ENCODE measurements at regions not wholly inside any gene's neighbourhood (a gene's known extent, or its start where the extent isn't known, plus 50 kb on each side); places are given as distances from the start of the nearest gene placed in this dataset.
A peak's percentile ranks its signal among the peaks of the same experiment; 100 is the strongest.

DNA sequence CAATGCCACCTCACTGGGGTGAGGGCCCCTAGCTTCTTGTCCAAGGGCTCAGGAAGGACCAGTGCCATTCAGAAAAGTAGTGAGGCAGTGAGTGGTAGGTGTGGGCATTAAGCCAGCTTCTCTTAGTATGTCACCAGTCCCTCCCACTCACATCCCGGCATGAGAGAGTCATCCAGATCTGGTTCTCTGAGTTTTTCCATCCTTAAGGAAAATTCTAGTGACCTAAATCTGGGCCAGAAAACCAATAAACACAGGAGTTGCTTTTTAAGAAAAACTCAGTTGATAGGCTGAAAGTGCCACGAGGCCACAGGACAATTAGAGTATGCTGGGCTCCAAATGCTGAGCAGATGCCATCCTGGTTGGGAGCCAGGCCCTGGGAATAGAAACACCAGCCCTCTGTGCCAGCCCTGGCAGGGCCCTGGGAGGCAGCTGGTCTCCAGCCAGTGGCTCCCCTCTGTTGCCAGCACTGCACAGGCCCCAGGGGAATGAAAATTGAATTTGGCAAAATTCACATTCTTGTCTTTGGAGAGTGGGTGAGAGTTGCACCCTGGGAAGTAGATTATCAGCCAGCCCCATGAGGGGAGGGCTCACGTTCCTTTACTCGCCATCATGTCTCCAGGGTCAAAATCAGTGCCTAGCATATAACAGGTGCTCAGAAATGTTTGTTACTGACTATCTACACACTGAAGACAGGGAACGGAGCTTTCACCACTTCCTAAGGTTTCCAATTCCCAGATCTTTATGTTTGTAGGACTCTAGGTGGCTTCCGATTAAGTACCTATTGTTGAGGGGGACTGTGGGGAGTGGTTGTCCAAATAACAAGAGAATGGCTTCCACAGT is 52.8 kb downstream of the FAM43A start:
- DNase-seq (ENCODE audit: low read depth): peak; percentile 76

- DNase-seq (ENCODE audit: low read depth): no peak
Observed at GRCh38 chr3:194739498-194740284, 54.0 kb downstream of the FAM43A start.

DNA sequence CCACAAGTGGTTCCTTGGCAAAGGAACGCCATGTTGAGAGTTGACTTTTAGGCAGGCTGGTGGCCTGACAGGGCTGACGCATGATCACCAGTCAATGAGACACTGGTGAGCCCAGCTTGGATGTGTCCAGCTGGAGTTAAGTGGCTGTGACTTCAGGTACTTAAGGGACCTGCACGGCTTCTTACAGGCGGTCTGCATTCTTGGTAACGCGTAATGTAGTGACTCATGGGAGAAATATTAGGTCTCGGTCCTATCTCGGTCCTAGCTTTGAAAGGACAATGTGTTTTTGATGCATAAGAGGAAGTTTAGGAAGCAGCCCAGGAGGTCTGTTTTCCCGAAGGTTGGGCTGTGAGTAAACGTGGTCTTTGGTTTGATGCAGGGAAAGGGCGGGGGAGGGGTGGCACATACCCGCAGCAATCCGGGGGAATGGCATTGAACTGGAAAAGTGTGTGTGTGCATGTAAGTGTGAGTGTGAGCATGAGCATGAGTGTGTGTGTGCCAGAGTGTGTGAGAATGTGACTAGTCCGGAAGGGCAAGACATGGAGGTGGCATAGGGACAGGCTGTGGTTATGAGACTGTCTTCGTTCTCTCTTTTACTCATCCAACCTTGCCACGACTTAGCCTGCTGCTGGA is 55.3 kb downstream of the FAM43A start:
- DNase-seq (ENCODE audit: low read depth): no peak

GRCh38 chr3:194741916-194742315 is 56.2 kb downstream of the FAM43A start:
- DNase-seq (ENCODE audit: low read depth): no peak

DNA sequence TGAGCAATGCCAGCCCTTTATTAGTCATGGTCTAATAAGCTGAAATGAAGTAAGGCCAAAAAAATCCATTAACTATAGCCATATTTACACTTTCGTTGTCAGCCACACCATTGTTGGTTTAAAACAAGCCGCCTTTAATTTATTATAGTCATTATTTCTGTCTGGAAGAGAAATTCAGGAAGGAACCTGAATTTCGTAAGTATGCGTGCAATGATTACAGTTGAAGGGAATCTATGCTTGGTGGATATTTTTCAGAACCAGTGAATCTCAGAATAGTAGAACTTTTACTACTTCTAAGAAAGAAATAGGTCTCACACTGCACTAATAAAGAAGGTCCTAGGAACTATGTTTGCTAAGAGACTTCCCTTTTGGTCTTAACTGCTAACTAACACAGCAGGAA is 59.1 kb downstream of the FAM43A start:
- no peak for DNase-seq (ENCODE audit: low read depth)

- DNase-seq (ENCODE audit: low read depth): no peak
Observed at GRCh38 chr3:194745422-194746184, 59.9 kb downstream of the FAM43A start.

DNA sequence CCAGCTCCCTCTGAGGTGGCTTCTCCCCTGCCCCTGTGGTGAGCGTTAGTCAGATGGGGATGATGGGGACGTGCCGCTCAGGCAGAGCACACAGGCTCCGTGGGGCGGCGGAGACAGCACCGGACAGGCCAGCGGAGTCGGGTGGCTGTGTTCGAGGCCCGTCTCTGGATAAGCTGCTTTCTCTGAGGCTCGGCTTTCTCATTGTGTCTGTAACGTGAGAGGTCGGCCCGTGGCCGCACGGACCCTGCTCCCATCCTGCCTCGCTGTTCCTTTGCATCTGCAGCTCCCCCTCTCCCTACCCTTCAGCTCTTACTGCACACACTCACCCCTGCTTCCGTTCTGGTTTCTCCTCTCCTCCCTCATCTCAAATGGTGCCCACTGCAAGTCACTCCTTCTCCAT is 62.5 kb downstream of the FAM43A start:
- no peak for DNase-seq (ENCODE audit: low read depth)

DNA sequence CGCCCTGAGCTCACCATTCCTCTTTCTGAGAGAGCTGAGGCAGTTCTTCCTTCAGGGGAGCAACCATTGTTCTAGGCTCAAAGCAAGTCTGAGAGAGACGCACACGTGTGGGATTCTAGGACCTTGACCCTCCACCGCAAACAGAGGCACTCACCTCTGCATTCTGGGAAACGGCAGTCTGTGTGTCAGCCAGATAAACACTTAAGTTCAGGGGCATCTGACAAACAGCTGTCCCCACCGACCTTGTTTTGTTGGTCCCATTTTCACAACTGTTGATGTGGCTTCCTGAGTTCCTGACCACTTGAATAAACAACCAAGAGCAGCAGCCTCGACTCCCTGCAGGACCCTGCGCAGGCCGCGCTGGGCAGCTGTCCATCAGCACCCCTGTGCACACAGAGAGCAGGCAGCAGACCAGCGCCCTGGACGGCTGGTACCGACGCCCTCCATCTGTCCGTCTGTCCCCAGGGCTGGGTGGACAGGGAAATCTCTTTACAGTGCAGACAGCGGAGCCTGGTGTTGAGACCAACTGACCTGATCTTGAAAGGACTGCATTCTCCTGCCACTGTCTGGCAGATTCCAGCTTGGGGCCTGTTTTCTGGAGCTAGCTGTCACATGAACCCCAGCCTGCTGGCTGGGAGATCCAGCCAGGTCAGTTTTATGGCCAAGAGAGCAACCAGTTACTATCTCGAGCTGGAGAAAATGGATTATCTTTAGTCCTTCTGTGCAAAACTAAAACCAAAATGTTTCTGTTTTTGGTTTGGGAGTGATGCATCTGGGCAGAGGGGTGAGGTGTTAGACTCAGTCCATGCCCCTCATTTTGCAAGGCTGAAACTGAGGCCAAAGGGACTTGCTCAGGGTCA is 64.2 kb downstream of the FAM43A start:
- no peak for DNase-seq (ENCODE audit: low read depth)

DNA sequence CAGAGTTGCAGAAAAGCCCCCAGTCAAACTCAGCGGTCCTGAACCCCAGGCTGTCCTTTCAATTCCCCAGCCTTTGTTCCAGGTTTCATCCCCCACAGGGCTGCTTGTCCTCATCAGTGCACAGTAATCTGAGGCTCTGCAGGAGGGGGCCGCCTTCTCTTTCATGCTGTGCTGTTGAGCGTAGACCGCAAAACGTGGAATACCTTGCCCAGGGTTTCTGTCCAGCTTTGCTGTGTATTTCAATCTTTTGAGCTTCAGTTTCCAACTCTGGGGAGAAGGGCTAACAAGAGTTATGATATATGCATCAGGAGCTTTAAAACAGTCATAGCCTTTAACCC is 64.8 kb downstream of the FAM43A start:
- DNase-seq (ENCODE audit: low read depth): no peak

DNA sequence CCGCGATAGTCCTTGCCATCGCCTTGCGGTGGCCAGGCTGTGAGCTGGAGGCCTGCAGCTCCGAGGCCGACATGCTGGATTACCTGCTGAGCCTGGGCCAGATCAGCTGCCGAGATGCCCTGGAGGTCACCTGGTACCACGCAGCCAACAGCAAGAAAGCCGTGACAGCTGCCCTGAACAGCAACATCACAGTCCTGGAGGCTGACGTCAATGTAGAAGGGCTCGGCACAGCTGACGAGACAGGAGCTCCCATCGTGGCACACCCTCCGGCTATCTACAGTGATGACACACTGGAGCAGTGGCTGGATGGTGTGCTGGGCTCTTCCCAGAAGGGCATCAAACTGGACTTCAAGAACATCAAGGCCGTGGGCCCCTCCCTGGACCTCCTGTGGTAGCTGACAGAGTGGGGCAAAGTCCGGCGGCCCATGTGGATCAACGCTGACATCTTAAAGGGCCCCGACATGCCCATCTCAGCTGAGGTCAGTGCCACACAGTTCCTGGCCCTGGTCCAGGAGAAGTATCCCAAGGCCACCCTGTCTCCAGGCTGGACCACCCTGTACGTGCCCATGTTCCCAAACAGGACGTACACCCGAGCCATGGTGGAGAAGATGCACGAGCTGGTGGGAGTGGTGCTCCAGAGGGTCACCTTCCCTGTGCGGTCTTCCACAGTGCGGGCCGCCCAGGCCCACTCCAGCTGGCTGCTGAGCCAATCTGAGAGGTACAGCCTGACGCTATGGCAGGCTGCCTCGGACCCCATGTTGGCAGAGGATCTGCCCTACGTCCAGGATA is 70.2 kb downstream of the FAM43A start:
- no peak for DNase-seq (ENCODE audit: low read depth)

DNA sequence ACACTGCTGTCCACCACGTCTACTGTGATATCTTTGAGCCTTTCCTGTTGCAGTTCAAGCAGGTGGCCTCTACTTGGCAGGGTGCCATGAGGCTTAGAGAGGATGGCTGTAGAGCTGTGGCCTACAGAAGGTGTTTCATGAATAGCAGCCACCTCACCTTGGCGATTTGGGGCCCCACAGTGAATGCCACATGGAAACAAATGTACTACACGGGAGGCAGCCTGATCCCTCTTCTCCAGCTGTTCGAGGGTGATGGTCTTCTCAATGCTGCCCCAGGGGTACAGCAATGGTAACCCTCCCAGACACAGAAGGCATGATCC is 70.7 kb downstream of the FAM43A start:
- no peak for DNase-seq (ENCODE audit: low read depth)

GRCh38 chr3:194756791-194757325 is 71.2 kb downstream of the FAM43A start:
- no peak for DNase-seq (ENCODE audit: low read depth)

GRCh38 chr3:194757647-194758061 is 72.0 kb downstream of the FAM43A start:
- no peak for DNase-seq (ENCODE audit: low read depth)

GRCh38 chr3:194758716-194759115 is 73.0 kb downstream of the FAM43A start:
- DNase-seq (ENCODE audit: low read depth): no peak

DNA sequence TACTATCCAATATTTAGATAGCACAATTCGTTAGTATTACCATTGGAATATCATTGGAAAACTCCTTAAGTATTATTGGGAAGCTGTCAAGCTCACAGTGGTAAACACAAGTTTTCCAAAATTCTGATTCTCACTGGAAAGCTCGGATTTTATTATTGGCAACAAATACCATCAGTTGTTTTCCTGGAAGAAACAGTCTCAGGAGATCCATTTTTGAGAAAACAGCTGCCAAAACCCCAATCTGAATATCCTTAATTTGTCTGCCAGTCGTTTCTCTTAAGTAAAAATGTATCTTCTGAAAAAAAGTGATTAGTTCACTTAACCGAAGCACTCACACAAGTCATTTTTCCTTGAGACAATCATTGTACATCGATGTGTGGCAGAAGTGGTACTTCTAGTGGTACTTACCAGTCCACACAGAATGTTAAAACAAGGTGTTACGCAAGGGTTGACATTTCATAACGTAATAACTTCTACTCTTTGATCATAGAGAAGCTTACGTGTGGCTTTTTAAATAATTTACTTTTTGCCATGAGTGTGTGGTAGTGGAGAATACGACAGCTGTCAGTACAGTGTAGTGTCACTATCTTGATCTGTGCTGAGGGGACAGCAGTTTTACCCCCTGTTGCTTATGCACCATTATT is 74.9 kb downstream of the FAM43A start:
- no peak for DNase-seq (ENCODE audit: low read depth)

- DNase-seq (ENCODE audit: low read depth): no peak
Observed at GRCh38 chr3:194761384-194761783, 75.7 kb downstream of the FAM43A start.

DNA sequence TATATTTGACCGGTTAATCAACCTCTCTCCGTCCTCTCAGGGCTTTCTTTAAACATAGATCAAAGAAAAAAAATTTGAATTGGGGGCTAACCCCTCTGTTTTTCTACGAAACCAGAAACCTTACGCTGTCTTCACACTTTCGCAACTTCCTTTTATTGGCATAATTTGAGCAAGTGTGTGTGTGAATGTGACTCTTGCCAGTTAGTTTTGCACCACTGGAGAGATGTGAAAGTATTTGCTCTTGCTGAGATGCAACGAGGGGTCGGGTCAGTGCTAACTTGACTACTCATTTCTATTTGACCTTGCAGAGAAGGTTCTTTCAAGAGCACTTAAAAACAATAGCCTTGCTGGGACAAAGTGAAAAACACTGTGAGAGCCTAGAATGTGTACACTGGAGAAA is 81.2 kb downstream of the FAM43A start:
- DNase-seq (ENCODE audit: low read depth): no peak

GRCh38 chr3:194767446-194768207 is 81.9 kb downstream of the FAM43A start:
- DNase-seq (ENCODE audit: low read depth): no peak

DNA sequence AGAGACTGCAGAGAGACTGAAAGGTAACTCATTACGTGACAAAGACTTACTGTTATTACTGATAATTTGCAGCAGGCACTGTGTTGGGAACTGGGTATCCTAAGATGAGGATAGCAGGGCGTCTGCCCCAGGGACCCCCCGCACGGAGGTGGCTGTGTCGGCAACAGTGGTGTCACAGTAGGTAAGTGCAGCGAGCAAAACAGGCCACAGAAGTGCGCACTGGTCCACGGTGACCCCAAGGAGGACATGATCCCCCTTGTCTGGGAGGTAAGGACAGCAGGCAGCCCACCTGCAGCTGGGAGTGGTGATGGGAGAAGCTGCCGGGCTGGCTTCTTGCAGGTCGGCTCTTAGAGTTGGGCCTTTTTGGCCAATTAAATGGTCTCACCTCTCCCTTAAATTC is 82.9 kb downstream of the FAM43A start:
- no peak for DNase-seq (ENCODE audit: low read depth)
